GM21526 (cell line): ENCODE measurements at regions not wholly inside any gene's neighbourhood (a gene's known extent, or its start where the extent isn't known, plus 50 kb on each side); places are given as distances from the start of the nearest gene placed in this dataset.

ENCODE experiments used
- ATAC-seq: cut with Tn5 transposase; IDR thresholded peaks from one replicate; pipeline ENCODE4 v1.9.1; 2021; ENCODE audit warnings: moderate library complexity; ENCODE audit not compliant: unreplicated experiment, low FRiP score

- no peak for ATAC-seq
Observed at GRCh38 chr2:138997856-138998517, 217.8 kb upstream of the NXPH2 start.

DNA sequence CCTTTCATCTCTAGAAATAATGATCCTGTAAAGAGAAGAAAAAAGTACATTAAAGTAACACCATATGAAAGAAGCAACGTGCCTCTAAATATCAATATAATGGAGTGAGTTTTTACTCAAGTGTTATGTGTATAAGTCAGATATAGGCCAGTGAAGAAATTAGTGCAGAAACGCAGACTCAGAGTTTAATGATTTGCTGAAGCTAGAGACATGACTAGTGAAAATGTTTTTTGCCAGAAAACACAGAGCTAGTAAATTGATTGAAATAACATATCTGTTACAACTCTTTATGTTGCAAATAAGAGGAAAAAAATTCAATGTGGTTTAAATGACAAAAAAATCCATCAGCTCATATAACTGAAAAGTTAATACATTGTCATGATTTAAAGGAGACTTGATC is 217.2 kb upstream of the NXPH2 start:
- ATAC-seq: no peak

GRCh38 chr2:138994502-138994901 is 214.3 kb upstream of the NXPH2 start:
- no peak for ATAC-seq

- ATAC-seq: no peak
Observed at GRCh38 chr2:138985881-138986280, 205.7 kb upstream of the NXPH2 start.

- ATAC-seq: no peak
Observed at GRCh38 chr2:138979131-138979785, 199.1 kb upstream of the NXPH2 start.

GRCh38 chr2:138974651-138975050 is 194.5 kb upstream of the NXPH2 start:
- ATAC-seq: no peak

- ATAC-seq: no peak
Observed at GRCh38 chr2:138964418-138964817, 184.2 kb upstream of the NXPH2 start.

DNA sequence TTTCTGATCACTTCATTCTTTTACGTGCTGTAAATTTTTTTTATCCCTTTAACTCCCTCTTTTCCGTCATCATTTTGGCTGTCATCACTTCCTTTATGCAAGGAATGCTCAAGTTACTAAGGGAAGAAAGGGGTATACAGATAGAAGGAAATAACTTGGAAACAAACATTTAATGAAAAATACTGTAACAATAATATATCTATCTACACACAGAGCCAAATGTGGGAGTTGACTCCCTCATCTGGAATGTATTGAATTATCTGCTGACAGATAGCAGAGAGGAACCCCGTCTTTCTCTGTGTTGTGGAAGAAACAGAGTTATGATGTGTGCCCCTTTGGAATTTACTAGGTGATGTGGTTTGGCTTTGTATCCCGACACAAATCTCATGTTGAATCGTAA is 182.5 kb upstream of the NXPH2 start:
- ATAC-seq: no peak

DNA sequence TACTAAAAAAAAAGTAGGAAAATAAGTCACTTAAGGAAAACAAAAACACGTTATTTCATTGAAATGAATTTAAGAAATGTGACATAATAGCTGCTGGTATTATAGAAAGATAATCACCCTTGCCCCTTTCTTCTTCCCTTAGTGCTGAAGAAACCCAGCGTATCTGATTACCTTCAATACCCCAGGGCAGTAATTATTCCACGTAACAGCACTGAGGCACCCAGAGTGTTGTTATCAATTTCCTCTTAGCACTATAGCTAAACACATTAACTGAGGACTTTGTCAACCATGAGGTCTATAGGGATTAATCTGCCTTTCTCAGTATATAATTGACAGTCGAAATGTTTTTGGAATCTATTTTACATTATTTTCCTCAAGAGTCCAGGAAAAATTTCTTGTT is 180.0 kb upstream of the NXPH2 start:
- no peak for ATAC-seq

DNA sequence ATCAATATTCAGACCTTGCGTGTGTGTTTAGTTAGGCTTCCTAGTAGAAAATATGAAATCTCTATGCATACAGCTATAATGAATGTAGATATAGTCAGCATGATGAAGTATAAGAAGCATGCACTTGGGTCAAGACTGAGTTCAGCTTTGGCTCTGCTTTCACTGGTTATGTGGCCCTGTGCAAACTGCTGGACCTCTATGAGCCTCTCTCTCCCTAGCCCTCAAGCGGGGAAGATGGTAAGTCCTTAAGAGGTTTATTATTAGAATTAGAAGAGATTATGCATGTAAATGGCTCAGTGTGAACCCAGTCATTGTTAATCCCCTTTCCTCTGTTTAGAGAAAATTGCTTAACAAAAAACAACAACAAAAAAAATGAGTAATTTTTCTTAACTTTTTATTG is 178.8 kb upstream of the NXPH2 start:
- no peak for ATAC-seq

GRCh38 chr2:138956116-138956515 is 175.9 kb upstream of the NXPH2 start:
- ATAC-seq: no peak

DNA sequence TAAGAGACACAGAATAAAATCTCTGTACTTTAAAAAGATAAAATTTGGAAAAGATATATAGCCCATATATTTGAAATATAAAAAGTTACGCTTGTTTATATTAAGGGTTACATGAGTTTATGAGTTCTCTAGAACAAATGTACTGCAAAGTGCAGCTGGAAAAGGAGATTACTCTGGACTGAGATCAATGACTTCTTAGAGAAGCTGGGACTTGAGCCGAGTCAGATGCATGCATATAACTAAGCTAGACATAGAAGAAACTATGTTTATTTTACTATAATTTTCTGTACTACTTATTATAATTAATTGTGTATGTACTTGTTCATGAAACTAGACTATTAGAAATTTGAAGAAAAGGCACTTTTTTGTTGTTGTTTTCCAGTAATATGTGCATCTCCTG is 170.3 kb upstream of the NXPH2 start:
- no peak for ATAC-seq

GRCh38 chr2:138949517-138949916 is 169.3 kb upstream of the NXPH2 start:
- no peak for ATAC-seq

DNA sequence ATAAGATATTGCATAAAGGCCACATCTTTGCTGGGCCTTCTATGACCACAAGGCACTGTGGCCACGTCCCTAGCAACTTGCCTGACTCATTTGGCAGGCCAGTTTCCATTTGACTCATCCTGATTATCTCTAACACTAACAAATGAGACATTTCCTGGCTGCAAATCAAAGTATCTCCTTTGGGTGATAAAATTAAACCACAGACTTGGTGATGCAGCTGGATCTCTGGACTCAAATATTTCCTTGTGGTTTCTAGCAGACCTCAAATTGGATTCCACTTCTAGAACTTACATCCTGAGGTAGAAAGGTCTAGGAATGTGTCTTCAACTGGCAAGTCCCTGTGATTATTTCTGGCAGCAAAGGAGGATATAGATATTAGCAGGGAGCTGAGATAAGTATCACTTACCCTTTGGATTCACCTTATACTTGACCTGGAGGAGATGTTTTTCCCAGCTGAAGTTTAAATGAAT is 167.9 kb upstream of the NXPH2 start:
- no peak for ATAC-seq

DNA sequence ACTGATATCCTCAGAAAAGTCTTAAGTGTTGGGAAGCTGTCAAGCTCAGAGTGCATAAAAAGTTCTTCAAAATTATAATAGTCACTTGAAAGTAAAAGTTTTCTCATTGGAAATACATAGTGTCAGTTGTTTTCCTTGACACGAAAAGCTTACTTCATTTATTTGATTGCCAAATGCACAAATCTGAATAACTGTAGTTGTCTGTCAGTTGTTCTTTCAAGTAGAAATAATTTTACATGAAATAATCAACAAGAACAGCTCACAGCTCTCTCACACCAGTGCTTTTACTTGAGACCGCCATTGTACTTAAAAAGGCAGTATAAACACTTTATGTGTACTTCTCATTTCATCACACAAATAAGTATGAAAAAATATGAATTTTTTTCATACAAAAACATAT is 163.3 kb upstream of the NXPH2 start:
- no peak for ATAC-seq

- ATAC-seq: no peak
Observed at GRCh38 chr2:138942466-138942865, 162.3 kb upstream of the NXPH2 start.

GRCh38 chr2:138931284-138932256 is 151.4 kb upstream of the NXPH2 start:
- ATAC-seq: no peak

GRCh38 chr2:138930571-138930970 is 150.4 kb upstream of the NXPH2 start:
- ATAC-seq: no peak

- no peak for ATAC-seq
Observed at GRCh38 chr2:138928374-138929021, 148.3 kb upstream of the NXPH2 start.

GRCh38 chr2:138922973-138923563 is 142.9 kb upstream of the NXPH2 start:
- ATAC-seq: no peak
